Smooth muscle cell (in vitro differentiated cells): ENCODE measurements at regions not wholly inside any gene's neighbourhood (a gene's known extent, or its start where the extent isn't known, plus 50 kb on each side); places are given as distances from the start of the nearest gene placed in this dataset.

Source experiments
- DNase-seq: peaks from one replicate; lab custom pipeline; 2025; ENCODE audit not compliant: unreplicated experiment; lab: John Stamatoyannopoulos, UW
- H2AFZ ChIP-seq: fragments of 200-600 bp; sonication (generic); 2 replicates; pipeline ENCODE4 v1.6.0; 2016; ENCODE audit warnings: antibody characterized with exemption, low read depth, mild to moderate bottlenecking
- H3F3A ChIP-seq: fragments of 200-600 bp; sonication (generic); 2 replicates; pipeline ENCODE4 v1.6.0; 2017; ENCODE audit warnings: antibody characterized with exemption, low read depth
- H3K27ac ChIP-seq: fragments of 200-600 bp; sonication (generic); 2 replicates; pipeline ENCODE4 v1.5.1; 2016; ENCODE audit warnings: low read depth, mild to moderate bottlenecking
- H3K27me3 ChIP-seq: fragments of 200-600 bp; sonication (generic); 2 replicates; pipeline ENCODE4 v1.6.1; 2016; ENCODE audit warnings: low read depth, mild to moderate bottlenecking
- H3K36me3 ChIP-seq: fragments of 200-600 bp; sonication (generic); 2 replicates; pipeline ENCODE4 v1.5.1; 2016; ENCODE audit warnings: low read depth
- H3K4me1 ChIP-seq: fragments of 200-600 bp; sonication (generic); 2 replicates; pipeline ENCODE4 v1.5.1; 2016; ENCODE audit warnings: low read depth
- H3K4me2 ChIP-seq: fragments of 200-600 bp; sonication (generic); 2 replicates; pipeline ENCODE4 v1.6.0; 2016; ENCODE audit warnings: mild to moderate bottlenecking
- H3K4me3 ChIP-seq: fragments of 200-600 bp; sonication (generic); 2 replicates; pipeline ENCODE4 v1.5.1; 2016; ENCODE audit warnings: mild to moderate bottlenecking
- H3K79me2 ChIP-seq: fragments of 200-600 bp; sonication (generic); 2 replicates; pipeline ENCODE4 v1.6.0; 2016; ENCODE audit warnings: low read depth, mild to moderate bottlenecking
- H3K9ac ChIP-seq: fragments of 200-600 bp; sonication (generic); 2 replicates; pipeline ENCODE4 v1.6.0; 2016; ENCODE audit warnings: low read depth
- H3K9me3 ChIP-seq: fragments of 200-600 bp; sonication (generic); replicated peaks from 2 replicates; pipeline ENCODE4 v1.5.1; 2016; ENCODE audit warnings: low read depth
- H4K20me1 ChIP-seq: fragments of 200-600 bp; sonication (generic); 2 replicates; pipeline ENCODE4 v1.6.0; 2016; ENCODE audit warnings: low read depth
- WGBS: methylation state at CpG from one replicate; pipeline ENCODE4 v1.1.7; 2016; ENCODE audit warnings: low lambda C conversion rate; 5-methylcytosine and 5-hydroxymethylcytosine counted together
- TF ChIP-seq, protein P1 (sequence below): fragments of 200-600 bp; sonication (generic); IDR thresholded peaks from 2 replicates; pipeline ENCODE4 v1.5.1; 2017; ENCODE audit warnings: borderline replicate concordance, mild to moderate bottlenecking, antibody characterized with exemption; ENCODE audit not compliant: insufficient read depth, poor library complexity, severe bottlenecking

DNA sequence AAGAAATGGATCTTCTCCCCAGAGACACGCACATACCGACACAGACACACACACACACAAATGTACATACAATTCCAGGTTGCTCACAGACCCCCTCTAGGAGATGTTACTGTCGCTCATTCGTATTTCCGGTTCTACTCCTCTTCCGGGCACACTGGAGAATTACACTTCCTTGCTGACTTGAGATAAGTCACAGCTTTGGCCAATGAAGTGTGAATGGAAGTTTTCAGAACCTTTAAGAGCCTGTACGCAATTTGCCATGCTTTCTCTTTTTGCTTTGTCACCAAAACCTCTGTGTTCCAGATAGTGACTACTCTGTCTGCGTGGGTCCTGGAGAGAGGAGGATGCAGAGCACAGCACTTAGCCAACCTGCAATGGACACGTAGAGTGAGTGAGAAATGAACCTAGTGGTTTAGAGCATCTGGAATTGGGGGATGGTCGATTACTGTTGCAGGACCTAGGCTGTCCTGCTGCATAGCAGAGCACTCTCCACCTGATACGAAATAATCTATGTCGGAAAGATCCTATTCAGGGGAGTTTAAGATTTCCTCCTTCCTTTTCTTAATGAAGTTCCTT is 239.5 kb upstream of the TET2 start:
- H3K9me3 ChIP-seq: no peaks in the 10 kb centered on the region
- WGBS: 73% methylated on average over 12 of the region's 12 CpGs
- H3K36me3 ChIP-seq: no peaks in the 10 kb centered on the region
- TF ChIP-seq, protein P1, sequence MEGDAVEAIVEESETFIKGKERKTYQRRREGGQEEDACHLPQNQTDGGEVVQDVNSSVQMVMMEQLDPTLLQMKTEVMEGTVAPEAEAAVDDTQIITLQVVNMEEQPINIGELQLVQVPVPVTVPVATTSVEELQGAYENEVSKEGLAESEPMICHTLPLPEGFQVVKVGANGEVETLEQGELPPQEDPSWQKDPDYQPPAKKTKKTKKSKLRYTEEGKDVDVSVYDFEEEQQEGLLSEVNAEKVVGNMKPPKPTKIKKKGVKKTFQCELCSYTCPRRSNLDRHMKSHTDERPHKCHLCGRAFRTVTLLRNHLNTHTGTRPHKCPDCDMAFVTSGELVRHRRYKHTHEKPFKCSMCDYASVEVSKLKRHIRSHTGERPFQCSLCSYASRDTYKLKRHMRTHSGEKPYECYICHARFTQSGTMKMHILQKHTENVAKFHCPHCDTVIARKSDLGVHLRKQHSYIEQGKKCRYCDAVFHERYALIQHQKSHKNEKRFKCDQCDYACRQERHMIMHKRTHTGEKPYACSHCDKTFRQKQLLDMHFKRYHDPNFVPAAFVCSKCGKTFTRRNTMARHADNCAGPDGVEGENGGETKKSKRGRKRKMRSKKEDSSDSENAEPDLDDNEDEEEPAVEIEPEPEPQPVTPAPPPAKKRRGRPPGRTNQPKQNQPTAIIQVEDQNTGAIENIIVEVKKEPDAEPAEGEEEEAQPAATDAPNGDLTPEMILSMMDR: no peak
- H2AFZ ChIP-seq: no peak overlapping the region
- H3F3A ChIP-seq: no peaks in the 10 kb centered on the region
- no peak overlapping the region for H3K4me2 ChIP-seq
- H3K79me2 ChIP-seq: no peaks in the 10 kb centered on the region
- H3K4me3 ChIP-seq: no peak overlapping the region
- no peaks in the 10 kb centered on the region for H3K4me1 ChIP-seq
- DNase-seq: no peak
- no peaks in the 10 kb centered on the region for H4K20me1 ChIP-seq
- H3K27me3 ChIP-seq: peaks cover 24% of the 10 kb centered on the region
- H3K27ac ChIP-seq: no peak overlapping the region
- H3K9ac ChIP-seq: no peak overlapping the region

DNA sequence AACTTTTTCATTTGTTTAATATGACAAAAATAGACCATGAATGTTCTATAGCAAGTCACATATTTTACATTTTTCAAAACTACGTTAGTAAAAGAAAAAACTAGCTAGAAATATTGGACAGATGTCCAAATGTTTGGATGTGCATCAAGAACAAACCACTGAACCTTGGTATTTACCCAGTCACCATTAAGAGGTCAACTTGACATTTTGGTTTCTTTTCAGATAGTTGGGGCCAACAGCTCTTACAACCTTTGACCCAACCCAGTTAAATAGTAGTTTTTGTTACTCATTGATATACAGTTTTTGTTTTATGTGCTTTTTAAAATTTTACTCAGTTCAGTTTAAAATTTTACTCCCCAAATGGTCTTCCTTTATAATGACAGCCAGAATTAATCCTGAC is 238.7 kb upstream of the TET2 start:
- Histone ChIP-seq H3K4me1 (no peaks in the 10 kb centered on the region), H3K36me3 (no peaks in the 10 kb centered on the region), H2AFZ (no peak overlapping the region), H3K79me2 (no peaks in the 10 kb centered on the region), H3K4me3 (no peak overlapping the region), H3F3A (no peaks in the 10 kb centered on the region), H3K4me2 (no peak overlapping the region), H3K27me3 (peaks cover 21% of the 10 kb centered on the region), H3K9ac (no peak overlapping the region), H3K9me3 (no peaks in the 10 kb centered on the region), H4K20me1 (no peaks in the 10 kb centered on the region), H3K27ac (no peak overlapping the region)
- TF ChIP-seq, protein P1: no peak
- 58% methylated on average over 1 of the region's 1 CpG for WGBS
- DNase-seq: no peak

DNA sequence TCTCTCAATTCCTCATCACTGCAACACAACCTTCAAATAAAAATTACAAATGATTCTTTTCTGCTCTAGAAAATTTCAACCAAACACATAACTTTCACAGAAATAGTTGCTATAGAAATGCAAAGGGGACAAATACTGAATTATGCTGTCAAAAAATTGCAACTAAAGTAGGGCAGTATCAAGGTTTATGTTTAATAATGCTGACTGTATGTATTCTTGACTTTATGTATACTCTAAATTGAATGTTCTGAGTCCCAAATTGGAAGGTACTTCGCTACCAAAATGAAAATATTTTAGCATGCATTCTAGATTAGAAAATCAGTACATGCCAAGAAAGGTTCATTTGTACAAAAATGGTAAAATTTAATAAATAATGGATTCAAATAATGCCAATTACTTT is 237.3 kb upstream of the TET2 start:
- H3K27ac ChIP-seq: no peak overlapping the region
- H3F3A ChIP-seq: no peaks in the 10 kb centered on the region
- TF ChIP-seq, protein P1: no peak
- WGBS: 57% methylated on average over 1 of the region's 1 CpG
- no peak overlapping the region for H3K4me3 ChIP-seq
- H3K4me2 ChIP-seq: no peak overlapping the region
- H4K20me1 ChIP-seq: no peaks in the 10 kb centered on the region
- no peaks in the 10 kb centered on the region for H3K79me2 ChIP-seq
- no peak for DNase-seq
- H3K9me3 ChIP-seq: no peaks in the 10 kb centered on the region
- H3K27me3 ChIP-seq: peaks cover 21% of the 10 kb centered on the region
- no peak overlapping the region for H2AFZ ChIP-seq
- no peaks in the 10 kb centered on the region for H3K36me3 ChIP-seq
- no peaks in the 10 kb centered on the region for H3K4me1 ChIP-seq
- no peak overlapping the region for H3K9ac ChIP-seq

DNA sequence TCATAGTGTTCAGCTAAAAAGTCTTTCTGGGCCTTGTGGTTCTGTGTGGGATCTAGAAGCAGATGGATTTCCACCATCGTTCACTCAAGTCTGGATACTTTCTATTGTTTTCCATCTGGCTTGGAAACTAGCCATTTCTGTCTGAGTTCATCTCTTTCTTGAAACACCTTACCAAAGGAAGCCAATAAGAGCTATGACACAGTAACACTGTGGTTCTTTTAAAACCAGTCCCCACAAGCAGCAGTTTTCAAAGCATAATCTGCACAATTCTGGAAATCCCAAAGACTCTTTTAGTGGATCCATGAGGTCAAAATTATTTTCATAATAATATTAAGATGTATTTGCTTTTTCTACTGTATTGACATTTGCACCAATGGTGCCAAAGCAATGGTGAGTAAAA is 234.2 kb upstream of the TET2 start:
- TF ChIP-seq, protein P1: no peak
- Histone ChIP-seq H3K27me3 (peaks cover 28% of the 10 kb centered on the region), H3K4me3 (no peak overlapping the region), H3K9me3 (no peaks in the 10 kb centered on the region), H3K9ac (no peak overlapping the region), H2AFZ (no peak overlapping the region), H3K4me1 (no peaks in the 10 kb centered on the region), H3F3A (no peaks in the 10 kb centered on the region), H3K79me2 (no peaks in the 10 kb centered on the region), H3K27ac (no peak overlapping the region), H3K4me2 (no peak overlapping the region), H4K20me1 (no peaks in the 10 kb centered on the region), H3K36me3 (no peaks in the 10 kb centered on the region)
- DNase-seq: no peak
- WGBS: 79% methylated on average over 1 of the region's 1 CpG
